AG09309 (cell line): ENCODE measurements at regions not wholly inside any gene's neighbourhood (a gene's known extent, or its start where the extent isn't known, plus 50 kb on each side); places are given as distances from the start of the nearest gene placed in this dataset.

ENCODE experiments used
- DNase-seq: peaks from one replicate; pipeline ENCODE4 v3.0.0-alpha.2; 2010; ENCODE audit warnings: low read depth
- H3K4me3 ChIP-seq: 2 replicates; pipeline ENCODE4 v1.5.1; 2011; ENCODE audit warnings: mild to moderate bottlenecking, low read depth, low read length, moderate library complexity; ENCODE audit not compliant: control insufficient read depth
- TF ChIP-seq, protein P1 (sequence below): IDR thresholded peaks from 2 replicates; pipeline ENCODE4 v1.5.1; 2011; ENCODE audit warnings: mild to moderate bottlenecking, low read depth, low read length, inconsistent platforms; ENCODE audit not compliant: insufficient read depth, control insufficient read depth; ENCODE audit errors: missing control alignments

DNA sequence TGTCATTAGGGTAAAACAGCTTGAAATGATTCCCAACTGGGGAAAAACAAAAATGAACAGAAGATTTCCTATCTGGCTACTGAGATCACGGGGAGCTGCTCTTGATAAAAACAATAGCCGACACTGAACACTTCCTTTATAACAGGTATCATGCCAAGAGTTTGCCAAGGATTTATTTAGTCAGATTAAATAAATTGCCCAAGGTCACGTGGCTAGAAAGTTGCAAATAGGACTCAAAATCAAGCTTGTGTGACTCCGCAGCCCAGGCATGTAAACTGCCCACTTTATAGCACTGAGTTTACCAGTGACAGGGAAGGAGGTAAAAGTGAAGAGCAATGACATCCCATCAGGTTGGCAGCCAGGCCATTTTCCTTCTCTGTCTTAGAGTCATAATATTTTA lies 120.7 kb upstream of the ZNF618 start:
- no peak overlapping the region for H3K4me3 ChIP-seq
- TF ChIP-seq, protein P1, sequence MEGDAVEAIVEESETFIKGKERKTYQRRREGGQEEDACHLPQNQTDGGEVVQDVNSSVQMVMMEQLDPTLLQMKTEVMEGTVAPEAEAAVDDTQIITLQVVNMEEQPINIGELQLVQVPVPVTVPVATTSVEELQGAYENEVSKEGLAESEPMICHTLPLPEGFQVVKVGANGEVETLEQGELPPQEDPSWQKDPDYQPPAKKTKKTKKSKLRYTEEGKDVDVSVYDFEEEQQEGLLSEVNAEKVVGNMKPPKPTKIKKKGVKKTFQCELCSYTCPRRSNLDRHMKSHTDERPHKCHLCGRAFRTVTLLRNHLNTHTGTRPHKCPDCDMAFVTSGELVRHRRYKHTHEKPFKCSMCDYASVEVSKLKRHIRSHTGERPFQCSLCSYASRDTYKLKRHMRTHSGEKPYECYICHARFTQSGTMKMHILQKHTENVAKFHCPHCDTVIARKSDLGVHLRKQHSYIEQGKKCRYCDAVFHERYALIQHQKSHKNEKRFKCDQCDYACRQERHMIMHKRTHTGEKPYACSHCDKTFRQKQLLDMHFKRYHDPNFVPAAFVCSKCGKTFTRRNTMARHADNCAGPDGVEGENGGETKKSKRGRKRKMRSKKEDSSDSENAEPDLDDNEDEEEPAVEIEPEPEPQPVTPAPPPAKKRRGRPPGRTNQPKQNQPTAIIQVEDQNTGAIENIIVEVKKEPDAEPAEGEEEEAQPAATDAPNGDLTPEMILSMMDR, result no peak
- no peak for DNase-seq

DNA sequence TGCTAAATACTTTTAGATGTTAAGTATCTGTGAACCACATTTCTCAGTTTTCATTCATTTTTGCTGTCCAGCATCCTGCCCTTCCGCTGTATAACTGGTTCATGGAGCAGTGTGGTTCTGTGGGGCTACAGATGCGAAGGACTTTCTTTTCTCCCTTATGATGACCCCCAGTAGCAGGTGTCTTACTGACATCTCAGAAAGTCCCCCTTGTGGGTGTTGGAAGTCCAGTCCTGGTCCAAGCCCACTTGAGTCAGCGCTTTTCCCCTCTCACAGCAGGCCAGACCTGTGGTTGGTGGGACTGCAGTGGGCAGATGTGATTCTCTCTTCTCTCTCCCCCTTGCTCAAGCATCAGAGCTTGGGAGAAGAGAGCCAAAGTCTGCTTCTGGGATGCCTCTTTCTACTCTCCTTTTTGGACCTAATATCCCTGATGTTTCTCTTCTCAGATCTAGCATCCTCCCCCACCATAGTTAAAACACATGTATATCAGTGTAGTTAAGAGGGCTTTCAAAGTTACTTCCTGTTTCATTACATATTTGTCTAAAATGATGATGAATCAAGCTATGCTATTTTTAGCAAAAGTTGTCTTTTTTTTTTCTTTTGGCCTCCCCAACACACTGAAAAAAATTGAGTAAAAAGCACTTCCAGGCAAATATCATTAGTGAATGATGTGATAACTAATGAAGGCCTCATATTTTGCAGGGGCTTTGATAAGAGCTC lies 119.5 kb upstream of the ZNF618 start:
- no peak overlapping the region for H3K4me3 ChIP-seq
- no peak for DNase-seq
- TF ChIP-seq, protein P1, result no peak

DNA sequence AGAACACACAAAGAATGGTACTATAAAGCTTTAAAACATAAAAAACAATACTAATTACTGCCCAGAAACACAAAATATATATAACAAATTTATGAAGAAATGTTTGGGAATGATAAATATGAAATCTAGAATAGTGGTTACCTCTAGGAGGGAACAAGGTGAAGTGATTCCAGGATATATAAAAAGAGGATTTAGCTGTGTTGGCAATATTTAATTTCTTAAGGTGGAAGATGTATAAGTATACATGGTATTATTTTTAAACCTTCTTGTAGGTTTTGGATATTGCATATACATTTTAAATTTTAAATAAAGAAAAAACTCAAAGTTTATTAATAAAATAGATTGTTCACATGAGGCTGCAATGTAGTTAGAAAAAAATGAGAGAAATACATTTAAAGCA lies 112.7 kb upstream of the ZNF618 start:
- TF ChIP-seq, protein P1, result no peak

DNA sequence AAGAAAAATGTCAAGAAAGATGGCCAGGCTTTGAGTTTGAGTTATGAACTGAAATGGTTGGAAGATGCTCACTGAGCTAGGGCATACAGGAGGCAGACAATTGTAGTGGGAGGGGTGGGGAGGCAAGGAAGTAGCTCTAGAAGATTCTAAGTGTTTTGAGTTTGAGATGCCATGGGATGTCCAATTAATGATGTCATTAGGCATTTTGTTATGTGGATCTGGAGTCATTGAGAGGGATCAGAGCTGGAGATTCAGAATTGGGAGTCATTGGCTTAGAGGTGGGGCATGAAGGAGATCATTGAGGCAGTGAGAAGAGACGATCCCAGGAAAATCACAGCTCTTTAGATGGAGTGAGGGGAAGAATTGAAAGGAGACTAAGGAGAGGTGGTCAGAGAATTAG lies 111.5 kb upstream of the ZNF618 start:
- DNase-seq, result no peak
- TF ChIP-seq, protein P1, result no peak
- H3K4me3 ChIP-seq, result no peak overlapping the region

More for the DNA sequence above, 112.7 kb upstream of the ZNF618 start:
- no peak for DNase-seq
- no peak overlapping the region for H3K4me3 ChIP-seq

DNA sequence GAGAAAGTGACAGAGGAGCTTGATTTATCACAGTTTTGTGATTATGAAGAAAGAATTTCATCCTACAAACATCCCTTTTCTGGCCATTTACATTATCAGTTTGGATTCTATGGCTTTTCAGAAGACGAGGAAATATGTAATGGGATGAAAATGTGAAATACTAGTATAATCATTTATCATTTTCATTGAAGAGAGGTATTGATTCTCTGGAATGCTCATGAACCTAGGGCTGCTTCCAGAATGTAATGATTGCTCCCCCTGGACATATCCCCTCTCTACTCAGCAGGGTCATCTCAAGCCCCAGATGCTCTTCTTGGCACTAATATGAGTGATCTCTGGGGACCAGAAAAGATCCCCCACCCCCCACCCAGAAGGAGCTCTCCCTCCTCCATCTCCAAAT lies 106.7 kb upstream of the ZNF618 start:
- TF ChIP-seq, protein P1, result no peak
- DNase-seq, result no peak
- no peak overlapping the region for H3K4me3 ChIP-seq

DNA sequence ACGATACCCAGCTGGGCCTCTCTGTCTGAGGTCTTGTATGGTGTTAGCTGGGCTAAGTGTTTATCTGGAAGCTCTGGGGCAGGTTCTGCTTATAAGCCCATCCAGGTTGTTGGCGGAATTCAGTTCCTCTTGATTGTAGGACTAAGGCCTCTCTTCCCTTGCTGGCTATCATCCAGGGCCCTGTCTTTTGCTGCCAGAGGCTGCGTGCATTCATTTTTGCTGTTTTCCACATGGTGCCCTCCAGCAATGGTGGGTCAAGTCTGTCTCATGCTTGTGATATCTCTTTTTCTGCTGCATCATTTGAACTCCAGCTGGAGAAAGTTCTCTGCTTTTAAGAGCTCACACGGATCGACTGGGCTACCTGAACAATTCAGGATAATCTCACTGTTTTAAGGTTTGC lies 105.7 kb upstream of the ZNF618 start:
- TF ChIP-seq, protein P1, result no peak
- H3K4me3 ChIP-seq, result no peak overlapping the region
- DNase-seq, result no peak
